ENCODE measurements at regions not wholly inside any gene's neighbourhood (a gene's known extent, or its start where the extent isn't known, plus 50 kb on each side); places are given as distances from the start of the nearest gene placed in this dataset.

DNA sequence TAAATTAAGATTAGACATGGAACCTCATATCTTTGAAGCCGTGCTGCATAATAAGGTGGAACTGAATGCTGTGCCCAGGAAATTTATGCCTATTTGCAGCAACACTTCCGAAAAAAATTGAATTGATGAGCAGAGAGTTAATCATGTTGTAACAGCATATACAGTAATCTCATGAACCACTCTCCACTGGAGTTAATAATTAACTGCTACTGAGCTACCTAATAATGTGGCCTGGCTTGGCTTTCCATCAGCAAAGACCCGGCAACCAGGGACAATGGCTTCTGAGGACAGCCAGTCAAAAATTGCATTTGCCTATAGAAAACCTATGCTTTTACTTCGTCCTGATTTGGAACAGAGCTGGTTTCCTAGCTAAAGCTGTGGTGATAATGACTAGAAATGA is 63.8 kb upstream of the GATB start:
- no peak for DNase-seq

DNA sequence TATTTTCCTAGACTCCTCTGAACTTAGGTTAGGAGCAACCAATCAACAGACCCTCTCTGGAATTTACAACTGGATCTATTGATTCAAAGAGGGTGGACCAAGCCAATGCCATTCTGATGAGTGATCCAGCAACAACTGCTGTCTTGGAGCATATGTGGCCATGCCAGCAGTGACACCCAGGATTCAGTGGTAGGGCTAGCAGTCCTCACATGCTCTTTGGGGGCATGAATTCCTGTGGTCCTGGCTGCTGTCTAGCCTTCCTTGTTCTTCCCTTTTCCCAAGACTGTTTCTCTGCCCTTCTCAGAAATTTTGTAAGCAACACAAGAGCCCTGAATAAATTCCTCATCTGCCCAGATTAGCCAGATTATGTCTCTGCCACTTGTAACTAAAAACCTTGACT is 61.5 kb upstream of the GATB start:
- no peak for DNase-seq

DNA sequence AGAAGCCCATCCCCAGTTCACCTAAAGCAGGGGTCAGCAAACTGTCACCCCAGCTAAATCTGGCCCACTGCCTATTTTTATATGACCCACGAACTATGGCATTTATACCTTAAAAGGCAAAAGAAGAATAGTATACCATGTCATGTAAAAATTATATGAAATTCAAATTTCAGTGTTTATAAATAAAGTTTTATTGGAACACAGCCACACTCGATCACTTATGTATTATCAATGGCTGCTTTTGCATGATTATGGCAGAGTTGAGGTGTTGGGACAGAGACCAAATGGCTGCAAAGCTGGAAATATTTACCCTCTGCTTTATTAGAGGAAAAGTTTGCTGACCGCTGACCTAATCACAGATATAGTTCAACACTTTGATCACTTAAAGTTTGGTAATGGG is 59.2 kb upstream of the GATB start:
- DNase-seq: no peak

DNA sequence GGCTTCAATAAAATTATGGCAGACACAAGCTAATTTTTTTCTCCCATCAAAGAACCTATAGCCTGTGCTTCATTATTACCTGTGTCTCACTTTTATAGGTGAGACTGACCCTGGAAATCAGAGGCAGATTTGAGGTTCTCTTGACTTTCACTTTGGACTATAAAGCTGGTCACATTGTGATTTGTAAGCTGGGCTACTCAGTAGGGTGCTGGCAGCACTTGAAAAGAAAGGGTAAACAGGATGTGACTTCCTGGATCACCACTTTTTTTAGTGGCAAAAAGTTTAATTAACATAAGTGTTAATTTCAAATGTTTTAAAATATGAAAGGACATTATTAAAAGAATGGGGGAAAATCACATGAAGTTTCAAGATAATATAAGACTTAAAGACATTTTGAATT is 50.6 kb upstream of the GATB start:
- DNase-seq: no peak
